ENCODE measurements at regions not wholly inside any gene's neighbourhood (a gene's known extent, or its start where the extent isn't known, plus 50 kb on each side); places are given as distances from the start of the nearest gene placed in this dataset.

DNA sequence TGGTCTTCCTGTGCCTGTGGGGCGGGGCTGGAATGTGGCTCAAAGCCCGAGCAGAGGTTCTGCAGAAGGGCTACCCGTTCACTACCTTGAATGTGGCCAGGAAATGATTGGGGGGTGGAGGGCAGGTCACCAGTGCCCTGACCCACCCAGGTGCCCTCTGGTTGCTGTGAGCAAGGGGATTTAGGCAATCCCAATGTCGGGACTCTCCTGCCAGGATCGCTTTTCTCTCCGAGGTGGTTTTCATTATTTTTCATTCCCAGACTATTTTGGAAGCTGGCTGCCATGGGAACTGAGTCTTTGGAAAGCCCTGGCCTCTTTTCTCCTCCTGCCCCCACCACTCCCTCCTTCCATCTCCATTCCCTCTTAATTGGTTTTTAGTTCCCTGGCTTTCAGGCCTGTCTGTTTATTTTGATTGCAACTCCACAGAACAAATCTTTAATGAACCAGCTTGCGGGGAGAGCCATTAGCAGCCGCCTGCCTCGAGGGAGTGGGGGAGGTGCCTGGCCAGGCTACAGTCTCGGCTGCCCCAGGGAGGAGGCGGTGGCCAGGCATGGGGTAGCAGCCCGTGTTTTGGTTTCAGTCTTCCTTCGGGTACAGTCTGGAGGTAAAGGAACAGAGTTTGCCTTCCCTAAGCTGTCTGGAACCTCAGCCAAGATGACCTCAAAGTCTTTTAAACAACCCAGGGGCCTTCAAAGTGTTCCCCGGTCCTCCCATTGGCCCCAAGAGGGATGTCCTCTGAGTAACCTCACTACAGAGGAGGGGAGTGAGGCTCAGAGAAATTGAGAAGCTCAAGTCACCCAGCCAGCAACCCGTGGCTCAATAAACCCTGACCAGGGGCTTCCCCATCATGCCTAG lies 114.4 kb upstream of the HAAO start:
- peak in 1 of 2 experiments; percentile 48 for DNase-seq
- Histone ChIP-seq H3F3A (ENCODE audit: insufficient read depth, low read depth) (no peaks in the 10 kb centered on the region), H3K27ac (no peak overlapping the region), H4K20me1 (ENCODE audit: insufficient read depth) (no peaks in the 10 kb centered on the region), H3K36me3 (ENCODE audit: low read depth) (no peaks in the 10 kb centered on the region), H3K79me2 (ENCODE audit: low read depth) (no peaks in the 10 kb centered on the region), H3K9me2 (ENCODE audit: insufficient read depth) (no peaks in the 10 kb centered on the region), H3K9me3 (ENCODE audit: insufficient read depth, low read depth) (no peaks in the 10 kb centered on the region), H2AFZ (peak overlapping the region; percentile 7; the same call in 1 of the 2 replicates), H3K4me3 (no peak overlapping the region), H3K4me2 (peak overlapping the region; percentile 49), H3K4me1 (replicated peaks; ENCODE audit: insufficient read depth) (peaks cover 10% of the 10 kb centered on the region), H3K27me3 (ENCODE audit: insufficient read depth, low read depth) (no peaks in the 10 kb centered on the region)
- no peak for TF ChIP-seq EZH2 (IDR thresholded peaks at IDR 0.05; ENCODE audit: low read depth)
- TF ChIP-seq, protein P1, sequence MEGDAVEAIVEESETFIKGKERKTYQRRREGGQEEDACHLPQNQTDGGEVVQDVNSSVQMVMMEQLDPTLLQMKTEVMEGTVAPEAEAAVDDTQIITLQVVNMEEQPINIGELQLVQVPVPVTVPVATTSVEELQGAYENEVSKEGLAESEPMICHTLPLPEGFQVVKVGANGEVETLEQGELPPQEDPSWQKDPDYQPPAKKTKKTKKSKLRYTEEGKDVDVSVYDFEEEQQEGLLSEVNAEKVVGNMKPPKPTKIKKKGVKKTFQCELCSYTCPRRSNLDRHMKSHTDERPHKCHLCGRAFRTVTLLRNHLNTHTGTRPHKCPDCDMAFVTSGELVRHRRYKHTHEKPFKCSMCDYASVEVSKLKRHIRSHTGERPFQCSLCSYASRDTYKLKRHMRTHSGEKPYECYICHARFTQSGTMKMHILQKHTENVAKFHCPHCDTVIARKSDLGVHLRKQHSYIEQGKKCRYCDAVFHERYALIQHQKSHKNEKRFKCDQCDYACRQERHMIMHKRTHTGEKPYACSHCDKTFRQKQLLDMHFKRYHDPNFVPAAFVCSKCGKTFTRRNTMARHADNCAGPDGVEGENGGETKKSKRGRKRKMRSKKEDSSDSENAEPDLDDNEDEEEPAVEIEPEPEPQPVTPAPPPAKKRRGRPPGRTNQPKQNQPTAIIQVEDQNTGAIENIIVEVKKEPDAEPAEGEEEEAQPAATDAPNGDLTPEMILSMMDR (conservative IDR thresholded peaks at IDR 0.05): no peak
- intact Hi-C loops (cut with micrococcal nuclease; ENCODE audit: unreplicated experiment): no loop called here
- ChIA-PET POLR2A (ENCODE audit: unreplicated experiment) (no interaction called here), CTCF (interaction anchor here (0.6 to 1.0 kb wide), 2 partner anchors 11 to 93 kb away, joined by 3 to 5 read pairs; no protein-coding TSS in a partner anchor)
- no TSS peak for BruUV-seq (replicated peaks)

DNA sequence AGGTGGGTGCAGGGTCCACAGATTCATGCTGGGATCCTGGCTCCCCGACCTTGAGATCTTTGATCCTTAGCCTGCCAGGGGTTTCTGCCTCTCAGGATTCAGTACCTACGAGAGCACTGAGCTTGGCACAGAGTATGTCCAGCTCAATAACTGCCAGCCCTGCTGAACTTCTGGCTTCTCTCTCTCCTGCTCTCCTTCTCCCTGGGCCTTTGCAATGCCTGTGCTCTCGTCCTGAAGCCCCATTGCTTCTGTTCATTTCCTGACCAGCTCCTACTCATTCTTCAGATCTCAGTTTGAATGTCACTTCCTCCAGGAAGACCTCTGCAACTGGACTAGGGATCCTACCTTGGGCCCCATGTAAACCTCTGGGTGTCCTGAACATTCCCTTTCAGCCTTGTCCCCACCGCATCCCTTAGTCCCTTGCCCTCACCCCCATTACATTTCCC lies 113.8 kb upstream of the HAAO start:
- Histone ChIP-seq H3K27ac (no peak overlapping the region), H3K4me2 (peak overlapping the region; percentile 49), H3K36me3 (ENCODE audit: low read depth) (no peaks in the 10 kb centered on the region), H2AFZ (no peak overlapping the region), H3K27me3 (ENCODE audit: insufficient read depth, low read depth) (no peaks in the 10 kb centered on the region), H3K4me1 (replicated peaks; ENCODE audit: insufficient read depth) (peaks cover 10% of the 10 kb centered on the region), H3K79me2 (ENCODE audit: low read depth) (no peaks in the 10 kb centered on the region), H3K4me3 (no peak overlapping the region), H4K20me1 (ENCODE audit: insufficient read depth) (no peaks in the 10 kb centered on the region), H3F3A (ENCODE audit: insufficient read depth, low read depth) (no peaks in the 10 kb centered on the region), H3K9me3 (ENCODE audit: insufficient read depth, low read depth) (no peaks in the 10 kb centered on the region), H3K9me2 (ENCODE audit: insufficient read depth) (no peaks in the 10 kb centered on the region)
- intact Hi-C loops (cut with micrococcal nuclease; ENCODE audit: unreplicated experiment): no loop called here
- no TSS peak for BruUV-seq (replicated peaks)
- TF ChIP-seq, protein P1 (conservative IDR thresholded peaks at IDR 0.05): no peak
- TF ChIP-seq EZH2 (IDR thresholded peaks at IDR 0.05; ENCODE audit: low read depth): no peak
- DNase-seq: no peak
- POLR2A ChIA-PET (ENCODE audit: unreplicated experiment): no interaction called here
- CTCF ChIA-PET: interaction anchor here (0.6 kb wide), 1 partner anchor 93 kb away, joined by 3 read pairs; no protein-coding TSS in a partner anchor

DNA sequence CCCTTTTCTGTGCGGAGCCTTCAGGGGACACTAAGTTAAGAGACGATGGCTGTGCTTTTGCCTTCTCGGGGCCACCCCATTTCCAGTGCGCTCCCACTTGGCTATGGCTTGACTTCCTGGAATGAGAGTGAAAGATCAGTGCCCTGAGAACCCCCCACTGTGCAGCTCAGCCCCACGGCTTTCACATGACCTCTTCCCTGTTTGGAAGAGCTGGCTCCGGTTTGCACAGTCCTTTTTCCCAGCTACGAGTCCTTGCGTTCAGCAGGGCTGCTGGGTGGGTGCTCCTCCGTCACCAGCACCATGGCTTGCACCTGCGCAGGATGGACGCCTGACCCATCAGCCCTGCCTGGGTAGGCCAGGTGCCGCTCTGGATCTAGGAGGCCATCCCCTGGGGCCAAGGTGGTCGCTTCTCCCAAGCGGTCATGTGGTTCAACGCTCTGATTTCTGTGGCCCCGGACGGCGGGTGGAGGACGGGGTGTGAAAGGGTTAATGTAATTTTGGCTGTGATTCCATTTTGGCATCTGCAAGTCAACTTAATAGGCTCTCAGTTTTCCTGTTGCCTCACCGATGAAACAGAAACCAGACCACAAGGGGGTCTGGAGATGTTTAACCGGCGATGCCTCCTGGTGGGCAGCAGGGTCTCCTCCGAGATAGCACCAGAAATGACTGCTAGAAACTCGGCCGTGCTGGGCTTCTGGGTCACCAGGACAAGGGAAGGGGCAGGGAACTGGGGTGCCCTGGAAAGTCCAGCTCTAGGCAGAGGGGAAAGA lies 113.1 kb upstream of the HAAO start:
- intact Hi-C loops (cut with micrococcal nuclease; ENCODE audit: unreplicated experiment): no loop called here
- no peak overlapping the region for H3K27ac ChIP-seq

More for the DNA sequence above, 113.1 kb upstream of the HAAO start:
- Histone ChIP-seq H2AFZ (no peak overlapping the region), H3K9me3 (ENCODE audit: insufficient read depth, low read depth) (no peaks in the 10 kb centered on the region), H3K9me2 (ENCODE audit: insufficient read depth) (no peaks in the 10 kb centered on the region), H3K79me2 (ENCODE audit: low read depth) (no peaks in the 10 kb centered on the region), H3K36me3 (ENCODE audit: low read depth) (no peaks in the 10 kb centered on the region), H3K27me3 (ENCODE audit: insufficient read depth, low read depth) (no peaks in the 10 kb centered on the region), H4K20me1 (ENCODE audit: insufficient read depth) (no peaks in the 10 kb centered on the region), H3K4me2 (no peak overlapping the region), H3K4me3 (no peak overlapping the region), H3F3A (ENCODE audit: insufficient read depth, low read depth) (no peaks in the 10 kb centered on the region), H3K4me1 (replicated peaks; ENCODE audit: insufficient read depth) (peaks cover 10% of the 10 kb centered on the region)
- POLR2A ChIA-PET (ENCODE audit: unreplicated experiment): no interaction called here
- DNase-seq: no peak
- CTCF ChIA-PET: interaction anchor here (0.6 kb wide), 1 partner anchor 39 kb away, joined by 3 read pairs; no protein-coding TSS in a partner anchor
- no TSS peak for BruUV-seq (replicated peaks)
- TF ChIP-seq, protein P1 (conservative IDR thresholded peaks at IDR 0.05): no peak
- TF ChIP-seq EZH2 (IDR thresholded peaks at IDR 0.05; ENCODE audit: low read depth): no peak

All from PC-9 (cell line).